GM12892 (cell line): ENCODE measurements at regions not wholly inside any gene's neighbourhood (a gene's known extent, or its start where the extent isn't known, plus 50 kb on each side); places are given as distances from the start of the nearest gene placed in this dataset.

Source experiments
- POLR2A ChIP-seq: IDR thresholded peaks from 2 replicates; pipeline ENCODE4 v1.6.1; 2011; ENCODE audit warnings: low read depth, low read length, control low read depth
- POLR2AphosphoS5 ChIP-seq: IDR thresholded peaks from 2 replicates; pipeline ENCODE4 v1.6.1; 2011; ENCODE audit warnings: low read depth, low read length, control low read depth
- TAF1 ChIP-seq: IDR thresholded peaks from 2 replicates; pipeline ENCODE4 v1.6.1; 2011; ENCODE audit warnings: low read depth, mild to moderate bottlenecking, control low read depth, low read length, borderline replicate concordance

- no peak for TF ChIP-seq POLR2A
- TF ChIP-seq POLR2AphosphoS5, result no peak
- no peak for TF ChIP-seq TAF1
These were observed 72.8 kb upstream of the RARB start for GRCh38 chr3:25355034-25355885.
